Muscle of leg (tissue), 3 donors: ENCODE measurements at regions not wholly inside any gene's neighbourhood (a gene's known extent, or its start where the extent isn't known, plus 50 kb on each side); places are given as distances from the start of the nearest gene placed in this dataset.

ENCODE experiments used
- DNase-seq: peaks from one replicate; pipeline ENCODE4 v3.0.0; 2013
- H3K27ac ChIP-seq: one replicate; pipeline ENCODE4 v1.5.1; 2013; ENCODE audit warnings: mild to moderate bottlenecking, low read length, control low read depth
- H3K27me3 ChIP-seq: one replicate; pipeline ENCODE4 v1.6.1; 2013; ENCODE audit warnings: low read length; ENCODE audit not compliant: control insufficient read depth, insufficient read depth
- H3K36me3 ChIP-seq: one replicate; pipeline ENCODE4 v1.6.1; 2013; ENCODE audit warnings: low read length; ENCODE audit not compliant: control insufficient read depth, insufficient read depth
- H3K4me1 ChIP-seq: one replicate; pipeline ENCODE4 v1.6.1; 2013; ENCODE audit warnings: low read length; ENCODE audit not compliant: control insufficient read depth, insufficient read depth
- H3K4me3 ChIP-seq: one replicate; pipeline ENCODE4 v1.5.1; 2013; ENCODE audit warnings: low read length, control low read depth
- H3K9me3 ChIP-seq: replicated peaks from 2 replicates; pipeline ENCODE4 v1.6.1; 2013; ENCODE audit warnings: low read depth, low read length; ENCODE audit not compliant: control insufficient read depth
- WGBS: methylation state at CpG from one replicate; pipeline ENCODE4 v1.1.5; 2013; ENCODE audit warnings: missing lambda C conversion rate; ENCODE audit not compliant: insufficient coverage; 5-methylcytosine and 5-hydroxymethylcytosine counted together

DNA sequence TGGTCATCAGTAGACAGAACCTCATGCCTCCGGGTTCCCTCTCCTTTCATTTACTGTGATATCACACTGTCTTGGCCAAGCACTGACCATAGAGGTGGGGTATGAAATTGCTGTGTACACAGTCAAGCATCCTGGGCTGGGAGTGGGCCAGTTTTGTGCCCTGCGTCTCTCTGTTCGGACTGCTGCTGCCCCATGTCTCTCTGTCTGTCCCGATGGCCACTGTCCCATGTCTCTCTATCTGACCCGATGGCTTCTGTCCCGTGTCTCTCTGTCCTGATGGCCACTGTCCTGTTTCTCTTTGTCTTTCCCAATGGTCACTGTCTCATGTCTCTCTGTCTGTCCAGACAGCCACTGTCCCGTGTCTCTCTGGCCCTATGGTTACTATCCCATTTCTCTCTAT lies 164.9 kb downstream of the ARL4C start:
- Histone ChIP-seq H3K9me3 (no peaks in the 10 kb centered on the region), H3K27ac (no peak overlapping the region), H3K4me1 (peaks cover 21% of the 10 kb centered on the region), H3K27me3 (peaks cover 4% of the 10 kb centered on the region), H3K36me3 (no peaks in the 10 kb centered on the region), H3K4me3 (no peak overlapping the region)
- 94% methylated on average over 6 of the region's 7 CpGs for WGBS
- DNase-seq = no peak

DNA sequence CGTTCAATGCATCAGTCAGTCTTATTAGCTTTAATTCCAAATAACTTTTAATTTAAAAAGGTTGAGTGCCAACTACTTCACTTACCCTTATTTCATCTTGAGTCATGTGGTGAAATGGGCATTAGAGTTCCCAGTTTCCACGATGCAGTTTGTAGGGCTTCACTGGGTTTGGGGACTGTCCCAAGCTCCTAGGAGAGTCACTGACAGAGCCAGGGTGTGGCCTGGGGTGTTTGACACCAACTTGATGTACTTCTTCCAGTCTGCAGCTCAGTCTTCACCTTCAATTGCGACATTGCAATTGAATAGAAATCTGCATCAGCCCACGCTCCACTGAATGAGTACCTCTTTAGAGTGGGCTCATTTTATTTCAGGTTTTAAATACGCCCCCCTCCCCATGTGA lies 165.3 kb downstream of the ARL4C start:
- H3K9me3 ChIP-seq = no peaks in the 10 kb centered on the region
- H3K36me3 ChIP-seq = no peaks in the 10 kb centered on the region
- DNase-seq = no peak
- no peak overlapping the region for H3K4me3 ChIP-seq
- peaks cover 21% of the 10 kb centered on the region for H3K4me1 ChIP-seq
- WGBS = no CpG with 5 or more reads among the region's 5 CpGs
- no peak overlapping the region for H3K27ac ChIP-seq
- peaks cover 4% of the 10 kb centered on the region for H3K27me3 ChIP-seq

DNA sequence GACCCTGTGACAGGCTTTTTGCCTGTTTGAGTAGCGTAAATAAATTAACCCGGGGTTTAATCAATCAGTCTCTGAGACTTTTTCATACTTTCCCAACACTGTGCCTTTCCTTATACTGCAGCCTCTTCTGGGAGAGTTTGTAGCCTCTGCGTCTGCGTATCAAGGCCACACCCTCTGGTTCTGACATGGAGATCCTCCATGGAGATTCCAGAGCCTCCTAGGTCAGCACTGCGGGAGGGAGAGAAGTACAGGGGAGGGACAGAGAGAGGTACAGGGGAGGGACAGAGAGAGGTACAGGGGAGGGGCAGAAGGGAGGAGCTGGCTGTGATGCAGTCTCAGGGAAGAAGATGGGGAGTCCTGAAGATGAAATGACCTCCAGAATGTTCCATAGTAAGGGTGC lies 166.0 kb downstream of the ARL4C start:
- H3K4me3 ChIP-seq = no peak overlapping the region
- H3K4me1 ChIP-seq = peaks cover 18% of the 10 kb centered on the region
- no peak for DNase-seq
- 57% methylated on average over 5 of the region's 5 CpGs for WGBS
- H3K36me3 ChIP-seq = no peaks in the 10 kb centered on the region
- no peak overlapping the region for H3K27ac ChIP-seq
- H3K9me3 ChIP-seq = no peaks in the 10 kb centered on the region
- H3K27me3 ChIP-seq = peaks cover 4% of the 10 kb centered on the region

DNA sequence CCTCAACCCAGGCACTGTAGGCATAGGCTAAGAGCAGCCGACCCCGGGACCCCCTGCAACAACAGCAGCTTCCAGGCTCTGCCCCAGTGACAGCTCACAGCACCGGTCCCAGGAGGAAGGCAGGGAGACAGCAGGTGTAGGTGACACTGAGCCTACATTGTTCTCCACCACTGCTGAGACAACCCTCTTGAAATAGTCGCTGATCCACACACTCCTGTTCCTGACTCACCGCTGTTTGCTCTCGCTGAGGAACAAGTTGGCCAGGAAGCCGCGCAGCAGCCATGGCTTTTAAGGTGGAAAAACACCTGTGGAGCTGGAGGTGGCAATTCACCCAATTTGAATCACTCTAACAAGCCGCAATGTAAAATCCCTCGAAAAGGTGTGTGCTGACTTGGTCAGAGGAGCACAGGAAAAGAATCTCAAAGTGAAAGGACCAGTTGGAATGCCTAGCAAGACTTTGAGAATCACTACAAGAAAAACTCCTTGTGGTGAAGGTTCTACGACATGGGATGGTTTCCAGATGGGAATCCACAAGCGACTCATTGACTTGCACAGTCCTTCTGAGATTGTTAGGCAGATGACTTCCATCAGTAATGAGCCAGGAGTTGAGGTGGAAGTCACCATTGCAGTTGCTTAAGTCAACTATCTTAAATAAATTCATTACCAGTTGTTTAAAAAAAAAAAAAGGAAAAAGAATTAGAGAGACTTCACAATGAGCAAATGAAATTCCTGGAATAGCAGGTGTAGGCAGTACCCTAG lies 167.5 kb downstream of the ARL4C start:
- Histone ChIP-seq H3K36me3 (no peaks in the 10 kb centered on the region), H3K27me3 (peaks cover 4% of the 10 kb centered on the region), H3K4me1 (peaks cover 9% of the 10 kb centered on the region), H3K4me3 (no peak overlapping the region), H3K9me3 (no peaks in the 10 kb centered on the region), H3K27ac (no peak overlapping the region)
- DNase-seq = no peak
- 87% methylated on average over 3 of the region's 12 CpGs for WGBS

DNA sequence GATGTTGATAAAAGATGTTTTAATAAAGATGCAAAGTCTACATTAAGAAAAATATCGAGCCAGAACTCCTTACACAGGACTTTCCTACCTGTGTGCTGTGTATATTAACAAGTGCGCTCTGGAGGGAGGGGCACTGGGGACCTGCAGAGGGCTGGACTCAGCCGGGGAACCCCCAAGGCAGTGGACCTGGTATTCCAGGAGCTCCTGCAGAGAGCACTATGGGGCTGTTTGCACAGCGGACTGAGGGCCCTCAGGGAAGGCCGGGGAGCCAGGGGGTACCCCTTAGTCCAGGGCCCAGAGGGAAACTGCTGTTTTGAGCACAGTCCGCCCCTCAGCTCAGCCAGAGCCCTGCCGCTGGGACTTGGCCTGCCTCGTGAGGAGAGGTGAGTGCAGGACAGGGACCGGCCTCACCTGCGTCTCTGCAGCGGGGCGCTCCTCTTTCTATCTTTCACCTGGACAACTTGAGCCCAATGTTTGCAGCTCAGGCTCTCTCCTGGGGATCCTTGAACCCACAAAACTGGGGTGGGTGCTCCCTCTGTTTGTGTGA lies 168.4 kb downstream of the ARL4C start:
- Histone ChIP-seq H3K4me1 (peaks cover 2% of the 10 kb centered on the region), H3K9me3 (no peaks in the 10 kb centered on the region), H3K27me3 (peaks cover 4% of the 10 kb centered on the region), H3K27ac (no peak overlapping the region), H3K4me3 (no peak overlapping the region), H3K36me3 (no peaks in the 10 kb centered on the region)
- WGBS = 80% methylated on average over 5 of the region's 12 CpGs
- no peak for DNase-seq

DNA sequence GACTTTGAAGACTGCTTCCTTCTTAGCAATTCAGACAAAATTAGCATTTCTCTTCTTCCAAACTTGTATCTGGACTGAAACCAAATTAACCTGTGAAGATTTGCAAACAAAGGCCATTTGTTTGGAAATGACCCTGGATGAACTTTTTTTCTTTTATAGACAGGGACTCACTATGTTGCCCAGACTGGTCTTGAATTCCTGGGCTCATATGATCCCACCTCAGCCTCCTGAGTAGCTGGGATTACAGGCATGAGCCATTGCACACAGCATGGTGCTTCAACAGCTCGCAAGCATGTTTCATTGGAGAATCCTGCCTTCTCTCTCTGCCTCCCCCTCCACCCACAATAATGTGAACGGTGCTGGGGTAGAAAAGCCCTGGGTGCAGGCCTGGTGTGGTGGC lies 170.2 kb downstream of the ARL4C start:
- no peak for DNase-seq
- H3K9me3 ChIP-seq = no peaks in the 10 kb centered on the region
- no CpG with 5 or more reads among the region's 2 CpGs for WGBS

DNA sequence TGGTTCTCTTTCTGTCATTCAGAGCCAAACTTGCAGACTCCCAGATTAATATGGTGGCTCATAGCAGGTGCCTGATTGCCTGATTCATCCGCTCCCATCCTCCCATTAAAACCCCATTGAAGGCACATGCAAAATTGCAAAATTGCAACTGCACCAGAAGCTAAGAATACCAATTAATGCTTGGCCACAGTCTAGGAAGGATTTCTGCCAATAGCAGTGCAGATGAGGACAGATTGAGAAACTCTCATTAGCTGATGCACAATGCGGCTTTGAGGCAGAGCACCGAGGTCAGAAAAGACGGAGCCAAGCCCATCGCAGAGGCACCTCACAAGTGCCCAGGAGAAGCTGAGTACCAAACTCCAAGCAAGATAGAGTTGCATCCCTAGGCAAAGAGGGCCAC lies 172.8 kb downstream of the ARL4C start:
- Histone ChIP-seq H3K27me3 (no peaks in the 10 kb centered on the region), H3K4me1 (no peaks in the 10 kb centered on the region), H3K27ac (no peak overlapping the region), H3K4me3 (no peak overlapping the region), H3K9me3 (no peaks in the 10 kb centered on the region), H3K36me3 (no peaks in the 10 kb centered on the region)
- 84% methylated on average over 5 of the region's 5 CpGs for WGBS
- DNase-seq = no peak

More for the DNA sequence above, 170.2 kb downstream of the ARL4C start:
- H3K27ac ChIP-seq = no peak overlapping the region
- H3K27me3 ChIP-seq = peaks cover 2% of the 10 kb centered on the region
- no peaks in the 10 kb centered on the region for H3K36me3 ChIP-seq
- H3K4me1 ChIP-seq = no peaks in the 10 kb centered on the region
- no peak overlapping the region for H3K4me3 ChIP-seq

DNA sequence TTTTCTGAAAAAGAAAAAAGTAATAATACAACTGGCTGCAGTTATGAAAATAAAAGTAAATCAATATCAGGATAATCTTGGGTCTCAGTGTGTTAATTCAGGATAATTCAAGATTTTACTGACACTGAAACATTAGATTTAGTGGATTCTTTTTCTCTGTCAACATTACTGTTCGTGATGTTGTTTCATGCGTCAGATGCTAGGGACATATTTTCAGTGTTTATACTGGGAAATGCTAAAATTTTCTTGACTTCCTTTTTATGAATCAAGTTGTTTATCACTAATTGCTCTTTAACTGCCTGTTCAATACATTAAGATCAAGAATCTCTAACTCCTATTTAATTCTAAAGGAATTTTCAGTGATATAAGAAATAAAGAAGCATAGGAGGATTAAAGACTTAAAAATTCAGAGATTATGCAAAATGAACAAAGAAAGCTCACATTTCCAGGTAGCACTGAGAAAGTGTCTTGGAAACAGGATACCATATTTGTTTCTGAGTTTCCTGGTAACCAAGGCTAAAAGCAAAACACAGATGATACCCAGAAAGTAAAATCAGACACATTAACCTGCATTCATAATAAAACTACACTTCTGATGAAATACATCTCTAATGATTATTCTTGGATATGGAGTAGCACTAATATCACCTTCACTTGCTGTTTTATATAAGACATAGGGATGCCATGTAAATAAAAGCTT lies 174.0 kb downstream of the ARL4C start:
- no peak overlapping the region for H3K4me3 ChIP-seq
- H3K4me1 ChIP-seq = no peaks in the 10 kb centered on the region
- DNase-seq = no peak
- H3K27ac ChIP-seq = no peak overlapping the region
- no peaks in the 10 kb centered on the region for H3K9me3 ChIP-seq
- no peaks in the 10 kb centered on the region for H3K27me3 ChIP-seq
- no CpG with 5 or more reads among the region's 2 CpGs for WGBS
- H3K36me3 ChIP-seq = no peaks in the 10 kb centered on the region

DNA sequence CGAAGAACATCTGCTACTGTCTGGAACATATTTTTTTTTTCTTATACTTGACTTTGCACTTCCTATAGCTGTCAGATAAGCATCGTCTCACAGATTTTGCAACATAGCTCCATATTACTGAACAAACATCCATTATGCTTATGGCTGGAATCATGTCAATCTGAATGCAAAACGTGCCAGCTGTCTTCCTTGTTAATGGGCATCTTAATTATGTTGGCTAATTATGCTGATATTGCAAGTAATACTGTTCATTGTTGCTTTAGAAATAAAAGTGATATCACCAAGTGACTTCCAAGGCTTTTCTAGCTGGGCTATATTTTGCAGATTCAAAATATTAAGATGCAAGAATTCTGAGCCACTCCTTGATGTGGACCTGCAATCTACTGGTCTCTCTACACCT lies 176.8 kb downstream of the ARL4C start:
- Histone ChIP-seq H3K27me3 (no peaks in the 10 kb centered on the region), H3K27ac (no peak overlapping the region), H3K4me3 (no peak overlapping the region), H3K36me3 (no peaks in the 10 kb centered on the region), H3K9me3 (no peaks in the 10 kb centered on the region), H3K4me1 (no peaks in the 10 kb centered on the region)
- DNase-seq = no peak
- WGBS = 100% methylated on average over 1 of the region's 3 CpGs

DNA sequence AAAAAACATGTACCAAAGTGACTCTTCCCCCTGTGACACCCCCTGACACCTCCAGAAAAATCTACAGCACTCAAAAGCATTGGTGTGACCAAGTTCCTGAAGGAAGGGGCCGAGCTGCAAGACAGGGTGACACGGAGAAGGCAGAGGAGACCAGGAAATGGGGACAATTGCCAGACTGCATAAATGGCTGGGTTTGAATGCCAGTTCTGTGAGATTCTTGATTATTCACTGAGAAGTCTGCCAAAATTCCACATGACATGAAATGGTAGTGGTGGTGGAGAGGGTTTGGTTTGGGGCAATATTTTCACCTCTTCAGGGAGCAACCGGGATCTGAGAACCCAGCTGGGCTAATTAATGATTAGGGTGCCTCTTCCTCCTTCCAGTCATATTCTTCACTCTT lies 178.5 kb downstream of the ARL4C start:
- no peak overlapping the region for H3K4me3 ChIP-seq
- no peaks in the 10 kb centered on the region for H3K4me1 ChIP-seq
- 51% methylated on average over 2 of the region's 3 CpGs for WGBS
- H3K9me3 ChIP-seq = no peaks in the 10 kb centered on the region
- H3K27ac ChIP-seq = no peak overlapping the region
- no peaks in the 10 kb centered on the region for H3K36me3 ChIP-seq
- no peak for DNase-seq
- H3K27me3 ChIP-seq = no peaks in the 10 kb centered on the region
